Suprapubic skin (tissue), 3 donors: ENCODE measurements at regions not wholly inside any gene's neighbourhood (a gene's known extent, or its start where the extent isn't known, plus 50 kb on each side); places are given as distances from the start of the nearest gene placed in this dataset.

ENCODE experiments used
- CTCF ChIP-seq, 2 donors: fragments of 200-600 bp in 1 of 2; fragments of 450-650 bp in 1 of 2; sonication (generic) in 1 of 2; IDR thresholded peaks; one replicate each; pipeline ENCODE4 v1.5.1; 2016 to 2019; ENCODE audit warnings: antibody characterized with exemption in 2 of 2, mild to moderate bottlenecking in 1 of 2, moderate library complexity in 1 of 2
- POLR2A ChIP-seq, 2 donors: fragments of 450-650 bp; IDR thresholded peaks; one replicate each; pipeline ENCODE4 v1.6.1; 2017; ENCODE audit warnings: antibody characterized with exemption in 2 of 2, mild to moderate bottlenecking in 2 of 2, moderate library complexity in 2 of 2

GRCh38 chr3:46120983-46121382 is 87.1 kb downstream of the CCR1 start:
- TF ChIP-seq CTCF (IDR thresholded peaks at IDR 0.05) (no peak), POLR2A (IDR thresholded peaks at IDR 0.05) (no peak)
